GM12878 (cell line): ENCODE measurements at regions not wholly inside any gene's neighbourhood (a gene's known extent, or its start where the extent isn't known, plus 50 kb on each side); places are given as distances from the start of the nearest gene placed in this dataset.

ENCODE experiments used
- ATAC-seq: fragments of 200-7000 bp; cut with Tn5 transposase; 3 replicates; pipeline ENCODE4 v1.9.1; 2020; ENCODE audit warnings: mild to moderate bottlenecking, moderate library complexity
- BruUV-seq: library from RNA; stranded (reverse); fragments of 400-500 nt; replicated peaks from 2 replicates; lab custom pipeline; 2021; lab: Mats Ljungman, UMichigan
- CTCF ChIA-PET: fragments of 300-600 bp; sonication (Branson Sonifier 250); formaldehyde crosslinking; extraction: SDS; loops from one replicate; lab custom pipeline; 2021; ENCODE audit warnings: inconsistent platforms; lab: Yijun Ruan, JAX
- POLR2A ChIA-PET: fragments of 350-600 bp; formaldehyde crosslinking; extraction: SDS; loops from one replicate; lab custom pipeline; 2021; ENCODE audit warnings: inconsistent platforms; lab: Charles Lee
- RAD21 ChIA-PET: fragments of 300-600 bp; sonication (Branson Sonifier 250); formaldehyde crosslinking; loops from one replicate; lab custom pipeline; 2023; ENCODE audit warnings: antibody characterized with exemption; ENCODE audit not compliant: unreplicated experiment; lab: Charles Lee
- SMC1A ChIA-PET: fragments of 300-600 bp; sonication (Branson Sonifier 250); formaldehyde crosslinking; loops from one replicate; lab custom pipeline; 2023; ENCODE audit not compliant: unreplicated experiment, uncharacterized antibody; lab: Charles Lee
- DNase-seq: peaks from one replicate; pipeline ENCODE4 v3.0.0-alpha.2; 2011; ENCODE audit warnings: low read depth, low spot score
- FAIRE-seq: peaks from 3 replicates; lab custom pipeline; 2011; peaks lifted over from hg19 to GRCh38; lab: Jason Lieb, UNC
- H2AFZ ChIP-seq: 2 replicates; pipeline ENCODE4 v1.6.0; 2011; ENCODE audit warnings: low read depth, low read length, control low read depth; ENCODE audit not compliant: control insufficient read depth
- H3K27ac ChIP-seq: 2 replicates; pipeline ENCODE4 v1.5.1; 2011; ENCODE audit warnings: control low read depth; ENCODE audit not compliant: control insufficient read depth, insufficient read depth
- H3K27me3 ChIP-seq, 2 experiments: replicated peaks in 1 of 2; 2 replicates each; pipeline versions ENCODE4 v1.6.0 to v1.6.1; 2011; ENCODE audit warnings: low read length in 1 of 2; ENCODE audit not compliant: control insufficient read depth in 2 of 2, insufficient read depth in 2 of 2
- H3K36me3 ChIP-seq, 2 experiments: 2 replicates each; pipeline ENCODE4 v1.5.1; 2011; ENCODE audit warnings: low read length in 1 of 2; ENCODE audit not compliant: control insufficient read depth in 2 of 2, insufficient read depth in 2 of 2
- H3K4me1 ChIP-seq: 2 replicates; pipeline ENCODE4 v1.6.1; 2011; ENCODE audit warnings: mild to moderate bottlenecking, low read length, moderate library complexity, mixed read lengths; ENCODE audit not compliant: control insufficient read depth, insufficient read depth
- H3K4me2 ChIP-seq: 2 replicates; pipeline ENCODE4 v1.6.0; 2011; ENCODE audit warnings: control low read depth; ENCODE audit not compliant: control insufficient read depth, insufficient read depth
- H3K4me3 ChIP-seq: fragments of 200-600 bp; sonication (generic); 2 replicates; pipeline ENCODE4 v1.5.1; 2016
- H3K79me2 ChIP-seq: 2 replicates; pipeline ENCODE4 v1.6.0; 2011; ENCODE audit warnings: low read length; ENCODE audit not compliant: control insufficient read depth, insufficient read depth
- H3K9ac ChIP-seq: 2 replicates; pipeline ENCODE4 v1.8.0; 2011; ENCODE audit warnings: low read length, control low read depth, mixed read lengths; ENCODE audit not compliant: control insufficient read depth, insufficient read depth
- H3K9me3 ChIP-seq: replicated peaks from 3 replicates; pipeline ENCODE4 v1.5.1; 2011; ENCODE audit warnings: mild to moderate bottlenecking, low read length; ENCODE audit not compliant: control insufficient read depth, insufficient read depth
- H4K20me1 ChIP-seq: 2 replicates; pipeline ENCODE4 v1.6.0; 2011; ENCODE audit not compliant: control insufficient read depth, insufficient read depth
- ATF3 ChIP-seq: IDR thresholded peaks from 2 replicates; pipeline ENCODE4 v1.6.1; 2011; ENCODE audit warnings: low read depth, mild to moderate bottlenecking, low read length, moderate library complexity, borderline replicate concordance; ENCODE audit errors: extremely low read depth
- CBFB ChIP-seq: IDR thresholded peaks from 2 replicates; pipeline ENCODE4 v1.6.1; 2016; ENCODE audit warnings: antibody characterized with exemption, low read depth
- CREM ChIP-seq: IDR thresholded peaks from 2 replicates; pipeline ENCODE4 v1.6.1; 2014; ENCODE audit warnings: antibody characterized with exemption, low read depth
- EED ChIP-seq: sonication (generic); IDR thresholded peaks from 2 replicates; pipeline ENCODE4 v1.6.1; 2016; ENCODE audit warnings: antibody characterized with exemption, low read depth
- GABPA ChIP-seq: IDR thresholded peaks from 2 replicates; pipeline ENCODE4 v1.6.1; 2014; ENCODE audit warnings: antibody characterized with exemption, low read depth, mild to moderate bottlenecking, inconsistent platforms
- IKZF1 ChIP-seq: fragments of 450-650 bp; conservative IDR thresholded peaks from 2 replicates; pipeline ENCODE4 v1.6.1; 2017; ENCODE audit warnings: antibody characterized with exemption, mild to moderate bottlenecking
- SMAD5 ChIP-seq: IDR thresholded peaks from 2 replicates; pipeline ENCODE4 v1.6.1; 2016; ENCODE audit warnings: antibody characterized with exemption, low read depth
- SREBF1 ChIP-seq: IDR thresholded peaks from 2 replicates; pipeline ENCODE4 v1.6.1; 2012; ENCODE audit warnings: mild to moderate bottlenecking, low read length
- WGBS: methylation state at CpG from one replicate; pipeline ENCODE4 v1.1.6; 2016; ENCODE audit warnings: low lambda C conversion rate; ENCODE audit not compliant: insufficient replicate concordance, insufficient coverage; ENCODE audit errors: missing lambda C conversion rate; 5-methylcytosine and 5-hydroxymethylcytosine counted together
- in situ Hi-C: fragments of 300-500 bp; cut with MboI; formaldehyde crosslinking; loops from 9 replicates; pipeline ENCODE4 v1.14.3; 2018; ENCODE audit warnings: mixed read lengths
- intact Hi-C: fragments of 100-400 bp; cut with micrococcal nuclease; formaldehyde crosslinking; loops from one replicate; pipeline ENCODE4 v1.14.2; 2022; ENCODE audit not compliant: unreplicated experiment
- TF ChIP-seq, protein P1 (sequence below): IDR thresholded peaks from 2 replicates; pipeline ENCODE4 v1.6.1; 2012; ENCODE audit warnings: mild to moderate bottlenecking, low read depth, low read length

DNA sequence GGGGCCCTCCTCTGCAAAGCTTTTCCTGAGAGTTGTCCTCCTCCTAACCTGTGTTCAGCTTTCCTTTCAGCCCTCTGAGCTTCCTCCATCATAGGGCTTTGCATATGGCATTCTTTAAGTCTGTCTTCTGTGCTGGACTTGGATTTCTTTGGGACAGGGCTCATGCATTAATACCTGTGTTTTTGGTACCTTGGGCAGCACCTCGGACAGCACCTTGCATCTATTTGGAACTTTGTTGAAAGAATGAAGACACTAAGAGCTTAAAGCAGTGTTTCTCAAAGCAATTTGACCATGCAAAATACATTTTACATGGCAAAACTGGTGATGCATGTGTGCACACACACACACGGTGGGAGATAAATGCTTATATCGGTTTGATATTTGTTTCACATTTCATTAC, 115.0 kb upstream of the SRRM4 start:
- Histone ChIP-seq H3K36me3 (no peaks in the 10 kb centered on the region), H4K20me1 (no peaks in the 10 kb centered on the region), H3K9me3 (no peaks in the 10 kb centered on the region), H2AFZ (no peak overlapping the region), H3K9ac (no peak overlapping the region), H3K27ac (no peak overlapping the region), H3K79me2 (no peaks in the 10 kb centered on the region), H3K4me2 (no peak overlapping the region), H3K27me3 (peaks cover 0 to 3% of the 10 kb centered on the region in 2 experiments; a peak in 1 of 4 replicates), H3K4me3 (no peak overlapping the region), H3K4me1 (no peaks in the 10 kb centered on the region)
- SMC1A ChIA-PET, result no interaction called here
- POLR2A ChIA-PET, result no interaction called here
- RAD21 ChIA-PET, result no interaction called here
- BruUV-seq, result no TSS peak
- intact Hi-C loops, result no loop called here
- no peak for ATAC-seq
- CTCF ChIA-PET, result interaction anchor here (0.8 kb wide), 1 partner anchor 302 kb away, joined by 3 read pairs; no protein-coding TSS in a partner anchor
- in situ Hi-C loops, result no loop called here
- no peak for FAIRE-seq
- 0% methylated on average over 3 of the region's 3 CpGs for WGBS
- DNase-seq, result no peak
- no peak for TF ChIP-seq SREBF1
- TF ChIP-seq, protein P1, sequence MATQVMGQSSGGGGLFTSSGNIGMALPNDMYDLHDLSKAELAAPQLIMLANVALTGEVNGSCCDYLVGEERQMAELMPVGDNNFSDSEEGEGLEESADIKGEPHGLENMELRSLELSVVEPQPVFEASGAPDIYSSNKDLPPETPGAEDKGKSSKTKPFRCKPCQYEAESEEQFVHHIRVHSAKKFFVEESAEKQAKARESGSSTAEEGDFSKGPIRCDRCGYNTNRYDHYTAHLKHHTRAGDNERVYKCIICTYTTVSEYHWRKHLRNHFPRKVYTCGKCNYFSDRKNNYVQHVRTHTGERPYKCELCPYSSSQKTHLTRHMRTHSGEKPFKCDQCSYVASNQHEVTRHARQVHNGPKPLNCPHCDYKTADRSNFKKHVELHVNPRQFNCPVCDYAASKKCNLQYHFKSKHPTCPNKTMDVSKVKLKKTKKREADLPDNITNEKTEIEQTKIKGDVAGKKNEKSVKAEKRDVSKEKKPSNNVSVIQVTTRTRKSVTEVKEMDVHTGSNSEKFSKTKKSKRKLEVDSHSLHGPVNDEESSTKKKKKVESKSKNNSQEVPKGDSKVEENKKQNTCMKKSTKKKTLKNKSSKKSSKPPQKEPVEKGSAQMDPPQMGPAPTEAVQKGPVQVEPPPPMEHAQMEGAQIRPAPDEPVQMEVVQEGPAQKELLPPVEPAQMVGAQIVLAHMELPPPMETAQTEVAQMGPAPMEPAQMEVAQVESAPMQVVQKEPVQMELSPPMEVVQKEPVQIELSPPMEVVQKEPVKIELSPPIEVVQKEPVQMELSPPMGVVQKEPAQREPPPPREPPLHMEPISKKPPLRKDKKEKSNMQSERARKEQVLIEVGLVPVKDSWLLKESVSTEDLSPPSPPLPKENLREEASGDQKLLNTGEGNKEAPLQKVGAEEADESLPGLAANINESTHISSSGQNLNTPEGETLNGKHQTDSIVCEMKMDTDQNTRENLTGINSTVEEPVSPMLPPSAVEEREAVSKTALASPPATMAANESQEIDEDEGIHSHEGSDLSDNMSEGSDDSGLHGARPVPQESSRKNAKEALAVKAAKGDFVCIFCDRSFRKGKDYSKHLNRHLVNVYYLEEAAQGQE, result peak; percentile 86

DNA sequence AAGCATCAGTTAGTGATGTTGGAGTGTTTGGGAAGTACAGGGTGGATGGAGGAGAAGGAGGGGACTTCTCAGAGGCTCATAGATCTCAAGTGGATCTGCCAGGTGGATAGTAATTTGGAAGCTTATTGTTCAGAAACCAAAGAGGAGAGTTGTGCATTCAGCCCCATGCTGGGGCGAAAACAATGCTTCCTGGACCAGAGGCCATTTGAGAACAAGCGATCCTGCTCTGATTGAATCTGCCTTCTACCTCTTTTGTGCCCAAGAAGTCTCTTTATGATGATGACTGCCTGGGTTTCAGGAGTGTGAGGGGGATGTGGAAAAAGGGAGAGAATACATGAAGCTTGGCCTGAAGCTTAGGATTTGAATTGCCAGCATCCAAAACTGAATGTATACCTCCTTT, 110.8 kb upstream of the SRRM4 start:
- Histone ChIP-seq H4K20me1 (no peaks in the 10 kb centered on the region), H3K4me3 (no peak overlapping the region), H3K36me3 (no peaks in the 10 kb centered on the region), H3K4me2 (no peak overlapping the region), H3K4me1 (no peaks in the 10 kb centered on the region), H3K27ac (no peak overlapping the region), H3K79me2 (no peaks in the 10 kb centered on the region), H3K27me3 (peaks cover 0 to 3% of the 10 kb centered on the region in 2 experiments; a peak in 1 of 4 replicates), H3K9me3 (no peaks in the 10 kb centered on the region), H3K9ac (no peak overlapping the region), H2AFZ (no peak overlapping the region)
- SMC1A ChIA-PET, result no interaction called here
- WGBS, result 0% methylated on average over 2 of the region's 2 CpGs
- intact Hi-C loops, result no loop called here
- BruUV-seq, result no TSS peak
- in situ Hi-C loops, result no loop called here
- DNase-seq, result no peak
- FAIRE-seq, result no peak
- RAD21 ChIA-PET, result no interaction called here
- CTCF ChIA-PET, result no interaction called here
- ATAC-seq, result no peak
- no peak for TF ChIP-seq IKZF1
- no peak for TF ChIP-seq CREM
- TF ChIP-seq SMAD5, result no peak
- no peak for TF ChIP-seq EED
- TF ChIP-seq GABPA, result no peak
- TF ChIP-seq ATF3, result no peak
- no peak for TF ChIP-seq CBFB
- POLR2A ChIA-PET, result no interaction called here
